H9 (cell line): ENCODE measurements at regions not wholly inside any gene's neighbourhood (a gene's known extent, or its start where the extent isn't known, plus 50 kb on each side); places are given as distances from the start of the nearest gene placed in this dataset.

Experiments used
- DNase-seq: peaks from one replicate; pipeline ENCODE4 v3.0.0-alpha.2; 2017
- H2AFZ ChIP-seq: one replicate; pipeline ENCODE4 v1.6.1; 2013; ENCODE audit warnings: mild to moderate bottlenecking, low read length, control low read depth, moderate library complexity
- H2AK5ac ChIP-seq: 2 replicates; pipeline ENCODE4 v1.6.1; 2013; ENCODE audit warnings: low read length, control low read depth, mixed read lengths; ENCODE audit not compliant: insufficient read length
- H2BK120ac ChIP-seq: one replicate; pipeline ENCODE4 v1.6.1; 2013; ENCODE audit warnings: low read depth, mild to moderate bottlenecking, low read length, control low read depth, inconsistent platforms; ENCODE audit not compliant: poor library complexity, severe bottlenecking
- H2BK12ac ChIP-seq: 2 replicates; pipeline ENCODE4 v1.6.1; 2013; ENCODE audit warnings: low read length, control low read depth, mixed read lengths, low read depth; ENCODE audit not compliant: insufficient read length
- H2BK15ac ChIP-seq: 2 replicates; pipeline ENCODE4 v1.6.1; 2013; ENCODE audit warnings: low read depth, low read length, control low read depth
- H2BK20ac ChIP-seq: one replicate; pipeline ENCODE4 v1.6.1; 2013; ENCODE audit warnings: low read depth, mild to moderate bottlenecking, low read length, control low read depth, inconsistent platforms; ENCODE audit not compliant: poor library complexity, severe bottlenecking
- H2BK5ac ChIP-seq: 2 replicates; pipeline ENCODE4 v1.6.1; 2013; ENCODE audit warnings: low read length, control low read depth, mixed read lengths; ENCODE audit not compliant: insufficient read length
- H3K14ac ChIP-seq: 2 replicates; pipeline ENCODE4 v1.6.1; 2013; ENCODE audit warnings: low read length, control low read depth; ENCODE audit not compliant: insufficient read depth
- H3K18ac ChIP-seq: 2 replicates; pipeline ENCODE4 v1.6.1; 2013; ENCODE audit warnings: low read depth, mild to moderate bottlenecking, mixed read lengths, low read length, control low read depth; ENCODE audit not compliant: insufficient read length
- H3K23ac ChIP-seq: 2 replicates; pipeline ENCODE4 v1.6.1; 2013; ENCODE audit warnings: low read length, control low read depth, mixed read lengths, low read depth; ENCODE audit not compliant: insufficient read length
- H3K23me2 ChIP-seq: 2 replicates; pipeline ENCODE4 v1.6.1; 2013; ENCODE audit warnings: low read depth, mild to moderate bottlenecking, mixed read lengths, low read length, control low read depth; ENCODE audit not compliant: insufficient read length, poor library complexity, severe bottlenecking
- H3K27ac ChIP-seq: 2 replicates; pipeline ENCODE4 v1.5.1; 2013; ENCODE audit warnings: low read length, control low read depth, mixed read lengths, low read depth; ENCODE audit not compliant: insufficient read length
- H3K27me3 ChIP-seq: 2 replicates; pipeline ENCODE4 v1.6.1; 2013; ENCODE audit warnings: low read length, control low read depth, inconsistent platforms; ENCODE audit not compliant: insufficient read depth
- H3K4ac ChIP-seq: 2 replicates; pipeline ENCODE4 v1.6.1; 2013; ENCODE audit warnings: low read depth, mild to moderate bottlenecking, control low read depth, inconsistent platforms, low read length, moderate library complexity
- H3K4me1 ChIP-seq: 2 replicates; pipeline ENCODE4 v1.6.1; 2013; ENCODE audit warnings: low read length, control low read depth, inconsistent platforms; ENCODE audit not compliant: insufficient read depth
- H3K4me2 ChIP-seq: 2 replicates; pipeline ENCODE4 v1.6.1; 2013; ENCODE audit warnings: low read length, control low read depth, mixed read lengths; ENCODE audit not compliant: insufficient read length, insufficient read depth
- H3K56ac ChIP-seq: 2 replicates; pipeline ENCODE4 v1.6.1; 2013; ENCODE audit warnings: low read depth, mild to moderate bottlenecking, mixed read lengths, low read length, control low read depth; ENCODE audit not compliant: insufficient read length
- H3K79me1 ChIP-seq: 2 replicates; pipeline ENCODE4 v1.6.1; 2013; ENCODE audit warnings: low read depth, mild to moderate bottlenecking, moderate library complexity, low read length, control low read depth, inconsistent platforms; ENCODE audit not compliant: insufficient read depth, poor library complexity, severe bottlenecking
- H3K79me2 ChIP-seq: 2 replicates; pipeline ENCODE4 v1.6.1; 2013; ENCODE audit warnings: low read length, control low read depth, inconsistent platforms; ENCODE audit not compliant: insufficient read depth
- H3K9ac ChIP-seq: 2 replicates; pipeline ENCODE4 v1.6.1; 2013; ENCODE audit warnings: low read length, control low read depth, mixed read lengths; ENCODE audit not compliant: insufficient read length; ENCODE audit errors: extremely low read depth
- H3K9me3 ChIP-seq: one replicate; pipeline ENCODE4 v1.6.1; 2013; ENCODE audit warnings: low read depth, low read length, inconsistent platforms; ENCODE audit not compliant: control insufficient read depth
- H3T11ph ChIP-seq: one replicate; pipeline ENCODE4 v1.6.1; 2013; ENCODE audit warnings: mild to moderate bottlenecking, low read length, control low read depth, inconsistent platforms
- H4K20me1 ChIP-seq: one replicate; pipeline ENCODE4 v1.6.1; 2013; ENCODE audit not compliant: control insufficient read depth, insufficient read length, insufficient read depth
- H4K5ac ChIP-seq: 2 replicates; pipeline ENCODE4 v1.6.1; 2013; ENCODE audit warnings: low read depth, mild to moderate bottlenecking, mixed read lengths, low read length, control low read depth; ENCODE audit not compliant: insufficient read length
- H4K8ac ChIP-seq: replicated peaks from 2 replicates; pipeline ENCODE4 v1.6.1; 2013; ENCODE audit warnings: low read length, control low read depth, mixed read lengths, low read depth; ENCODE audit not compliant: insufficient read length
- H4K91ac ChIP-seq: 2 replicates; pipeline ENCODE4 v1.6.1; 2013; ENCODE audit warnings: low read depth, mild to moderate bottlenecking, moderate library complexity, mixed read lengths, low read length, control low read depth; ENCODE audit not compliant: insufficient read length
- H3K27ac Mint-ChIP-seq, 3 experiments: 2 replicates in 2 of 3; 3 replicates in 1 of 3; pipeline ENCODE4 v1.8.0; 2020 to 2021; ENCODE audit warnings: mixed read lengths in 3 of 3, mild to moderate bottlenecking in 1 of 3, moderate library complexity in 1 of 3
- H3K27me3 Mint-ChIP-seq: 2 replicates; pipeline ENCODE4 v1.8.0; 2021; ENCODE audit warnings: low read depth, mild to moderate bottlenecking, moderate library complexity, mixed read lengths
- H3K36me3 Mint-ChIP-seq, 3 experiments: 2 replicates in 2 of 3; 3 replicates in 1 of 3; pipeline ENCODE4 v1.8.0; 2020 to 2021; ENCODE audit warnings: low read depth in 3 of 3, mixed read lengths in 3 of 3; ENCODE audit not compliant: insufficient read depth in 1 of 3
- H3K4me1 Mint-ChIP-seq, 2 experiments: 2 replicates each; pipeline ENCODE4 v1.8.0; 2020; ENCODE audit warnings: mixed read lengths in 2 of 2
- H3K4me3 Mint-ChIP-seq, 2 experiments: 2 replicates in 1 of 2; 3 replicates in 1 of 2; pipeline ENCODE4 v1.8.0; 2020 to 2021; ENCODE audit warnings: mild to moderate bottlenecking in 2 of 2, mixed read lengths in 2 of 2, moderate library complexity in 1 of 2
- H3K9me3 Mint-ChIP-seq, 2 experiments: 2 replicates in 1 of 2; 3 replicates in 1 of 2; pipeline ENCODE4 v1.8.0; 2020; ENCODE audit warnings: mild to moderate bottlenecking in 2 of 2, mixed read lengths in 2 of 2, moderate library complexity in 1 of 2
- CTCF ChIP-seq: fragments of 200-600 bp; sonication (generic); conservative IDR thresholded peaks from 3 replicates; pipeline ENCODE4 v1.8.0; 2021; ENCODE audit warnings: antibody characterized with exemption, mild to moderate bottlenecking
- WGBS: extraction: QIAGEN DNeasy Blood & Tissue Kit; methylation state at CpG from one replicate; pipeline ENCODE4 v1.1.7; 2013; ENCODE audit warnings: missing lambda C conversion rate, low lambda C conversion rate, mixed read lengths; ENCODE audit not compliant: insufficient read length; ENCODE audit errors: extremely low coverage; 5-methylcytosine and 5-hydroxymethylcytosine counted together

GRCh38 chr2:22554453-22554852, 830.5 kb upstream of the KLHL29 start:
- no peak overlapping the region for H2BK5ac ChIP-seq
- no peaks in the 10 kb centered on the region for H3K27me3 ChIP-seq
- H2BK120ac ChIP-seq = no peak overlapping the region
- no peak overlapping the region for H2AFZ ChIP-seq
- no peak overlapping the region for H3K4me2 ChIP-seq
- peaks cover 3 to 4% of the 10 kb centered on the region in 2 experiments; a peak in 4 of 5 replicates for H3K9me3 Mint-ChIP-seq
- no peaks in the 10 kb centered on the region for H3K23me2 ChIP-seq
- H3K27me3 Mint-ChIP-seq = no peaks in the 10 kb centered on the region
- H2BK20ac ChIP-seq = no peak overlapping the region
- no peak overlapping the region for H3K4me3 Mint-ChIP-seq
- H4K8ac ChIP-seq = no peak overlapping the region
- no peak overlapping the region for H3K14ac ChIP-seq
- no peak overlapping the region for H3K23ac ChIP-seq
- H3K79me2 ChIP-seq = no peaks in the 10 kb centered on the region
- H3K79me1 ChIP-seq = no peaks in the 10 kb centered on the region
- H4K20me1 ChIP-seq = no peaks in the 10 kb centered on the region
- peaks cover 0 to 3% (median 0%) of the 10 kb centered on the region in 3 experiments; a peak in 1 of 7 replicates for H3K36me3 Mint-ChIP-seq
- H2AK5ac ChIP-seq = no peak overlapping the region
- H3K27ac ChIP-seq = no peak overlapping the region
- no peak overlapping the region for H2BK15ac ChIP-seq
- no peak overlapping the region for H3K9ac ChIP-seq
- no peak for DNase-seq
- H3T11ph ChIP-seq = no peak overlapping the region
- no peak for TF ChIP-seq CTCF
- no peak overlapping the region for H2BK12ac ChIP-seq
- no peak overlapping the region for H3K56ac ChIP-seq
- no peaks in the 10 kb centered on the region for H3K4me1 Mint-ChIP-seq
- whole genome bisulfite sequencing = 100% methylated on average over 1 of the region's 1 CpG
- H3K18ac ChIP-seq = no peak overlapping the region
- H4K5ac ChIP-seq = no peak overlapping the region
- no peak overlapping the region for H4K91ac ChIP-seq
- H3K27ac Mint-ChIP-seq = no peak overlapping the region
- H3K9me3 ChIP-seq = no peaks in the 10 kb centered on the region
- no peaks in the 10 kb centered on the region for H3K4me1 ChIP-seq
- no peak overlapping the region for H3K4ac ChIP-seq
